ENCODE measurements at regions not wholly inside any gene's neighbourhood (a gene's known extent, or its start where the extent isn't known, plus 50 kb on each side); places are given as distances from the start of the nearest gene placed in this dataset.
"Not testable (repeated sequence)": the region's sequence is repeated elsewhere in the genome, so short reads cannot be mapped to it uniquely, and the experiment has no call there.

GRCh38 chr4:42288876-42289275 lies 108.4 kb upstream of the SHISA3 start:
- DNase-seq: not testable (repeated sequence)

DNA sequence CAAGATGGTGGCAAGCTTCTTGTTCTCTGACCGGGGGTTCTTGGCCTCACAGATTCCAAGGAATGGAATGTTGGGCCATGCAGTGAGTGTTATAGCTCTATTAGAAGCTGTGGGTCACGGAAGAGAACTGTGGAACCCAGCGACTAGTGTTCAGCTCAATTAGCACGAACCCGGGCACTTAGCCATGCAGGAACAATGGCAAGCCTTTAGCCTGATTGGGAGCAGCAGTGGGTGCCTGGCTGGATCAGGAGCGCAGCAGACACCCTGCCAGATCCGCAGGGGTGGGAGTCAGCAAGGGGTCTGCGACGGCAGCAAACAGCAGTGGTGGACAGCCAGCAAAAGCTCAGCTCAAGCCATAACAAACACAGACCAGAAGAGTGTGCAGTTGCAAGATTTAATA lies 105.1 kb upstream of the SHISA3 start:
- not testable (repeated sequence) for DNase-seq

- DNase-seq: no peak
Observed at GRCh38 chr4:42293967-42294813, 103.1 kb upstream of the SHISA3 start.

GRCh38 chr4:42296196-42296595 lies 101.1 kb upstream of the SHISA3 start:
- DNase-seq: no peak

DNA sequence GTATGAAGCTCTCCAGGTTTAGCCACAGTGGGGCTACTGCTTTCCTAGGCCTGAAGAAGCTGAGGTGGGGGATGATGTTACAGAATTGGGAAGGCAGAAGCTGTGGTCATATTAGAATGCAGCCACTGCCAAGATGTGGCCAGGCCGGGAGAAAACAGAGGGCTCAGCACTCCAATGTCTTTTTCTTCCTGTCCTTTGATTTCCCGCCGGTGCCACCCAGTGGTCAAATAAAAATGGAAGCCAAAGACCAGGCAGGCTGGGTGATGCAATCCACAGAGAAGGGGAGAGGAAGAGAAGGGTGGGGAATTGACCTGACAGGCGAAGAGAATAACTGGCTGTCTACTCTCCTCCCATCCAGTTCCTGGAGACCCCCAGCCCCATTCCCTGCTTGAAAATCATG lies 94.9 kb upstream of the SHISA3 start:
- peak in 1 of 2 donors; percentile 10 for DNase-seq

DNA sequence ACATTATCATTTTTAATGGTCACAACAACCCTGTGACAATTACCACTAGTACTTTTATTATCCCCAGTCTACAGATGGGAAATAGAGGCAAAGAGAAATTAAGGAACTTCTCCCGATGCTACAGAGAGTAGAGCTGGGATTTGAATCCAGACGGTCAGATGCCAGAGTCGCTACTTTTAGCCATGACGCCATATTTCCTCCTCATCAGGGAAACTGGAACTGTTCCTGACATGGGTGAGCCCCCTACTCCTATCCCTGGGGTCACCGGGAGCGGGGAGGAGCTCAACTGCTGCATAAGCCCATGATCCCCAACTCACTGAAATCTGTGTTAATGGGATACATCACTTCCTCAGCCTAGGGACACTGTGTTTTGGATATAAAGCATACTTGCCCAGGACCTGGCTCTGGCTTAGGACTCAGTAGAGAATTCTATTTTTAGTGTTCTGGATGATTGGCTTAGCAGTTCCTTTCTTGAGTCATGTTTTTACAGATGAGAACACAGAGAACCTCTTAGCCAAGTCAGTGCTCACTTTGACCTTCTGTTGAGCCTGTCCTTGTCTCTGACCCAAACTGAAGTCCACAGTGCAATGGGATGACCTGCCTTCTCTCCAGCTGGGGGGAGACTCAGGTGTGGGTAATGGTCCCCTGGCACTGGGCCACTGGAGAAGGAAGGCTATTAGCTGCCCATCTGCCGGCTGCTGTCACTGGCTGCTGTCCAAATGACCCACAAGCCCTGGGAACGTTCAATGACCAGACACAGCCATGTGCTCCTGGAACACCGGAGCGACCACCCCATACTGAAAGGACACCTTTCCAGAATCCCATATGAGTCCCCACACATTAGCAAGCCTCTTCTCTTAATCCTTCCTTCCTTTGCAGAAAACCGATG lies 90.8 kb upstream of the SHISA3 start:
- no peak for DNase-seq

DNA sequence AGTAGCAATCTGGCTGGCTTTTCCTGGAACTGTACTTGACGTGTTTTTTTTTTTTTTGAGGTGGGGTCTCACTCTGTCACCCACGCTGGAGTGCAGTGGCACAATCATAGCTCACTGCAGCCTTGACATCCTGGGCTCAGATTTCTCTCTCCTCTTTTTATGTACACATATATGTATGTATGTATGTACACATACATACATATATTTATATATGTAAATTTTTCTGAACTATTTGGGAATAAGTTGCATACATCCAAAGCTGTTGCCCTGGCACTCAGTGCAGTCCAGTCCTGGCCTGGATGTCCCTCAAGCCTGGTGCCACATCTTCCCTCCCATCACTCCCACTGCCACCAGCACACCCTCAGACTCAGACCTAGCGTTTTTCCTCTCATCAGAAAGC lies 89.0 kb upstream of the SHISA3 start:
- DNase-seq: no peak

- DNase-seq: no peak
Observed at GRCh38 chr4:42309361-42310260, 87.7 kb upstream of the SHISA3 start.

- no peak for DNase-seq
Observed at GRCh38 chr4:42310358-42310757, 86.9 kb upstream of the SHISA3 start.

DNA sequence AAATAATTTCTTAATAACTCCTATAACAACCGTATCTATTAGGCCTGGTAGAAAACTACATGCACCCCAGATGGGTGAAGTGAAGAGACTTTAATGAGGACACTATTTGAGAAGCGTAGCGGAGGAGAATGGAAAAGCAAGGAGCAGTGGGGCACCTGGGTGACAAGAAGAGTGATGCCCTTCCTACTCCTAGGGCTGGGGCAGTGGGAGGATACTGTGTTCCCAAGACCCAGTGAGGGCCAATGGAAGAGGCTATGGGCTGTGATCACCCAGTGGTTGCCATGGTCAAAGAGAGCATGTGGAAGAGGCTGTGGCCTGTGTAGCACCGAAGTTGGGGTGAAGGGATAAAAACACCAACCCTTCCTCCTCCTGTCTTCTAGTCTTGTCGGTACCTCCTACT lies 86.5 kb upstream of the SHISA3 start:
- DNase-seq: no peak

DNA sequence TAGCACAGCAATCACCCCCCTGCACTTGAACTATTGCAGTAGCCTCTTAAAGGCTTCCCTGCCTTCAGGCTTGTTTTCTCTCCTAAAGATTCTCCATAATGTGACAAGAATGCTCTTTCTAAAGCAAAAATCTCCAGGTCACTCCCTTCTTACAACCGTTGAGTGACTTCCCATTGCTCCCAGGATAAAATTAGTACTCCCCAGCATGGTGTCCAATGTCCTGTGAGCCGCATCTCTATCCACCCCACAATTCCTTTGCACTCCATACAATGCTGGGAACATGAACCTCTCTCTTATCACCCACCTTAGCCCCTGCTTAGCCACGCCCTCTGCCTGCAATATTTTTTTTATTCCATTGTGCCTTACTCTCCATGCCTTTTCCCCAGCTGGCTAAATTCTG lies 85.7 kb upstream of the SHISA3 start:
- DNase-seq: no peak

GRCh38 chr4:42313420-42313819 lies 83.9 kb upstream of the SHISA3 start:
- not testable (repeated sequence) for DNase-seq

DNA sequence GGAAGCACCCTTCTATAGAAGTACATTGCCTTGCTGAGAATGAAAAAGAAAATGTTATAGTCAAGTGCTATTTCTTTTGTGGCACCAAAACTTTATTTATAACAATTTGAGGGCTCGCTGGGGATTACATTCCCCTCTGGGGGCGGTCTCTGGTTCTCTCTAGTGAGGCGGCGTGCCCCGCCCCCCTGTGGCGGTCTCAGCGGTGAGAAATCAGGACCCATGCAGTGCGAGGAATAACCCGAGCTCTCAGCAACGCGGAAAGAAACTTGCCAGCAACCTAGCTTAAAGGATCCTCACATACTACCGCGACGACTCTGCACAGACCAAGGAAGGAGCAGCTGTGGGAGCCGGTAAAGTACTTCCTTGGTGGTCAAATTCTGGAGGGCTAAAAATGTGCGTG lies 83.4 kb upstream of the SHISA3 start:
- DNase-seq: no peak

DNA sequence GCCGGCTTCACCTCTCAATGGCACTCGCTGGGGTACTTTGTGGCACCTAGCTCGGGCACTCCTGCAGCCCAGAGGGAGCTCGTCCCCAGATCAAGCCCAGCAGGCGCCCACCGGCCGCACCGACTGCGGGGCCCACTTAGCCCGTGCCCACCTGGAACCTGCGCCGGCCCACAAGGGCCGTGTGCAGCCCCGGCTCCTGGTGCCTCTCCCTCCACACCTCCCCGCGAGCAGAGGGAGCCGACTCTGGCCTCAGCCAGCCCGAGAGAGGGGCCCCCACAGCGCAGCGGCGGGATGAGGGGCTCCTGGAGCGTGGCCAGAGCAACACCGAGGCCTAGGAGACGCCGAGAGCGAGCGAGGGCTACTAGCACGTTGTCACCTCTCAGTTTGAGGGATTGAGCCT lies 82.1 kb upstream of the SHISA3 start:
- DNase-seq: no peak

- no peak for DNase-seq
Observed at GRCh38 chr4:42320822-42321388, 76.4 kb upstream of the SHISA3 start.

- no peak for DNase-seq
Observed at GRCh38 chr4:42326040-42326439, 71.2 kb upstream of the SHISA3 start.

GRCh38 chr4:42326524-42326923 lies 70.8 kb upstream of the SHISA3 start:
- DNase-seq: no peak

DNA sequence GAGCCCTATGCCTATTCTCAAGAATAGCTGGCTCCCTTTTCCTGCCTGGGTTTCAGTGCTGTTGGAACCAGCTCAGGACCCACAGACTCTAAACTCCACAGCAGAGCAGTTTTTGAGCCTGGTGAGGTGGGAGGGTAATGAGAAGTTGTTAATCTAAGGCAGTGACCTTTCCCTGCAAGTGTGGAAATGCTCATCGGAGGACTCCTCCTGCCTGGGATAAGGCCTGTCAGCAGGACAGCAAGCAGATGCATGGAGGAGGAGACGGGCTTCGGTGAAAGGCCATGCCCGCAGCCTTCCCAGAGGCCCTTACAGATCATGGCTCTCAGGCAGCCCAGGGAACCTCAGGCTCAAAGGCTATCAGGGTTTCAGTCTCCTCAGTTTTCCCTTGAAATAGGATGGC lies 70.0 kb upstream of the SHISA3 start:
- DNase-seq: no peak

- no peak for DNase-seq
Observed at GRCh38 chr4:42328978-42329377, 68.3 kb upstream of the SHISA3 start.

DNA sequence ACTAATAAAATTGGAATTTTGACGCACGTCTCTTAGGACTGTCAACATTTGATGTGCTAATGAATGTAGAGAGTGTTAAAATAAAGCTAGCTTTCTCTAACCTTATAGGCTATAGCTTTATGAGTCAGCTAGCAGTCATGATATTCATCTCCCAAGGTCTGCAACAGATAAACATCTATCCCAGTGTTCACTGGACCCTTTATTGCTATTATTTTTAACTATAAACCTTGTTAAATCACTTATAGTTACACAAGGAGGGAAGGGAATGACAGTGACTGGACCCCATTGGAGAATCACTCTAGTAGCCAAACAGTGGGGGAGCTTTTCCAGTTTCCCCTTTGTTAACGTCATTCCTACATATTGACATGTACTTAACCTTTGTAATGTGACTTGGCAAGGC lies 67.9 kb upstream of the SHISA3 start:
- DNase-seq: no peak

DNA sequence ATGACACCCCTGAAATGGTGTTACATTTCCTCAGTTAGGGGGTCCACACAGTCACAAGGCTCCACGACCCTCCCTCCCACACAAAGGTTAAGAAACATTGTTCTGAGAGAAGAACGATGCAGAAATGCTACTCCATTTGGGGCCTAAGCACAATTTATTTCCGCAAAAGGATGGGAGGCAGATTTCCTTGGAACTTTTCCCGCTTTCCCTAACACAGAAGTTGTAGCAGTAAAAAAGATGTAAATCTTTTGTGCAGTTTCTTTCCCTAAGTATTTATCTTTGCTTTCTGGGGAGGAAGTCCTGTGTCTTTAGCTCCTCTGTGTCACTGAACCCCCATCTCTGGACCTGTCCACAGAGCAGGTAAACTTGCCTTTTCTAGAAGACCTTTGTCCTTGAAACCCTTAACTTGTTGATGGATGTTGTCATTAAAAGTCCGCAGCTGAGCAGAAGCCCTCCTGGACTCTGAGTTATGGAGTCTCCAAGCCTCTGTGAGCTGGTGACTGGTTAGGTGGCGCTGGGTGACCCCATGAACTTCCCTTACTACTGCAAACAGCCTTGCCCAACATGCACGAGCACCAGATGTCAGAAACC lies 67.2 kb upstream of the SHISA3 start:
- DNase-seq: no peak

- DNase-seq: no peak
Observed at GRCh38 chr4:42331040-42331439, 66.2 kb upstream of the SHISA3 start.
